Adrenal gland (tissue), 9 donors: ENCODE measurements at regions not wholly inside any gene's neighbourhood (a gene's known extent, or its start where the extent isn't known, plus 50 kb on each side); places are given as distances from the start of the nearest gene placed in this dataset.

Experiments
- DNase-seq, 7 donors: peaks; one replicate each; pipeline ENCODE4 v3.0.0-alpha.2; 2019 to 2020
- H3K27ac ChIP-seq, 5 donors: fragments of 200-600 bp; sonication (generic) in 4 of 5; 1 replicate in 3 of 5; 2 replicates in 2 of 5; pipeline versions ENCODE4 v1.5.1 to v1.8.0; 2016 to 2020; ENCODE audit warnings: mild to moderate bottlenecking in 1 of 5
- H3K27me3 ChIP-seq: fragments of 200-600 bp; 2 replicates; pipeline ENCODE4 v1.8.0; 2021
- H3K36me3 ChIP-seq, 2 donors: fragments of 200-600 bp; replicated peaks in 1 of 2; 1 replicate in 1 of 2; 2 replicates in 1 of 2; pipeline versions ENCODE4 v1.5.1 to v1.8.0; 2018 to 2022
- H3K4me1 ChIP-seq, 2 donors: fragments of 200-600 bp; replicated peaks in 1 of 2; 1 replicate in 1 of 2; 2 replicates in 1 of 2; pipeline versions ENCODE4 v1.5.1 to v1.8.0; 2018 to 2021
- H3K4me3 ChIP-seq, 4 donors: fragments of 200-600 bp; sonication (generic) in 3 of 4; one replicate each; pipeline ENCODE4 v1.5.1; 2016 to 2018
- H3K9me3 ChIP-seq, 3 donors: fragments of 200-600 bp; sonication (generic) in 1 of 3; replicated peaks in 1 of 3; 1 replicate in 2 of 3; 2 replicates in 1 of 3; pipeline versions ENCODE4 v1.5.1 to v1.8.0; 2016 to 2021
- POLR2A ChIP-seq, 2 donors: fragments of 450-650 bp; IDR thresholded peaks; one replicate each; pipeline ENCODE4 v1.6.1; 2017; ENCODE audit warnings: antibody characterized with exemption in 2 of 2, mild to moderate bottlenecking in 2 of 2, moderate library complexity in 1 of 2
- WGBS, 4 donors: extraction: QIAGEN DNeasy Blood & Tissue Kit in 2 of 4; methylation state at CpG; one replicate each; pipeline versions ENCODE4 v1.1.5 to v1.1.7; 2013 to 2017; 5-methylcytosine and 5-hydroxymethylcytosine counted together
- intact Hi-C, 2 donors: fragments of 100-400 bp; cut with DNase I; formaldehyde crosslinking; loops; one replicate each; pipeline versions ENCODE4 v1.14.1 to v1.15.0; 2022 to 2023
- TF ChIP-seq, protein P1 (sequence below), 6 experiments: fragments of 450-650 bp in 4 of 6; fragments of 200-600 bp in 2 of 6; sonication (generic) in 1 of 6; IDR thresholded peaks; 1 replicate in 5 of 6; 2 replicates in 1 of 6; pipeline versions ENCODE4 v1.5.1 to v1.8.0; 2016 to 2021; ENCODE audit warnings: antibody characterized with exemption in 6 of 6, mild to moderate bottlenecking in 2 of 6, moderate library complexity in 1 of 6
- donor health status: healthy with polysubstance abuse.
- donor health status: Bipolar disorder and iron deficiency.
- donor health status: DM: yes; HTN: yes; CAD: no.
- donor health status: DM: no; HTN: no; CAD: no.
- donor health status: DM: no; HTN: no; CAD: no.

GRCh38 chr18:43952398-43952797, 675.1 kb upstream of the SYT4 start:
- H3K27me3 ChIP-seq = no peaks in the 10 kb centered on the region
- no peaks in the 10 kb centered on the region for H3K9me3 ChIP-seq
- no peak overlapping the region for H3K4me3 ChIP-seq
- no peaks in the 10 kb centered on the region for H3K4me1 ChIP-seq
- intact Hi-C loops = no loop called here
- H3K36me3 ChIP-seq = no peaks in the 10 kb centered on the region
- no peak for TF ChIP-seq POLR2A (IDR thresholded peaks at IDR 0.05)
- no peak overlapping the region for H3K27ac ChIP-seq
- no peak for DNase-seq
- 65 to 76% (median 73%) methylated on average over 3 of the region's 3 CpGs for WGBS, 4 donors

DNA sequence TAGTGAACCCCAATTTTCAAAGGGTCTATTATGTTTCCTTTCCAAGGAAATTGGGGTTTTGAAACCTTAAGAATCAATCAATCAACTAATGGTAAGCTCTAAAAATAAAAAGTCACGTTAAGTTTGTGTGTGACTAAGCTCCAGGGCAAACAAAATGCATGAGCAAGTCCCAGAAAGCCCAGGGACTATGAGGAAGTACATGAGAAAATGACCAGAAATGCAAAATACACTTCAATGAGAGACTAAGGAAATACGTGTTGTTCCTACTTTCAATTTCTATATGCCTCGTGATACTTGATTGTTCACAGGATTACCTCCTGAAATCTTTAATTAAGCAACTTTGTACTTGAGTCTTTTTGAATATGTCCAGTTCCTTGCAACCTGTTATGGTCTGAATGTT, 684.4 kb upstream of the SYT4 start:
- H3K27me3 ChIP-seq = no peaks in the 10 kb centered on the region
- H3K4me1 ChIP-seq = no peaks in the 10 kb centered on the region
- intact Hi-C loops = no loop called here
- no peak for DNase-seq
- 55 to 58% (median 56%) methylated on average over 3 of the region's 3 CpGs for WGBS, 4 donors
- H3K36me3 ChIP-seq = no peaks in the 10 kb centered on the region
- TF ChIP-seq POLR2A (IDR thresholded peaks at IDR 0.05) = no peak
- TF ChIP-seq, protein P1, sequence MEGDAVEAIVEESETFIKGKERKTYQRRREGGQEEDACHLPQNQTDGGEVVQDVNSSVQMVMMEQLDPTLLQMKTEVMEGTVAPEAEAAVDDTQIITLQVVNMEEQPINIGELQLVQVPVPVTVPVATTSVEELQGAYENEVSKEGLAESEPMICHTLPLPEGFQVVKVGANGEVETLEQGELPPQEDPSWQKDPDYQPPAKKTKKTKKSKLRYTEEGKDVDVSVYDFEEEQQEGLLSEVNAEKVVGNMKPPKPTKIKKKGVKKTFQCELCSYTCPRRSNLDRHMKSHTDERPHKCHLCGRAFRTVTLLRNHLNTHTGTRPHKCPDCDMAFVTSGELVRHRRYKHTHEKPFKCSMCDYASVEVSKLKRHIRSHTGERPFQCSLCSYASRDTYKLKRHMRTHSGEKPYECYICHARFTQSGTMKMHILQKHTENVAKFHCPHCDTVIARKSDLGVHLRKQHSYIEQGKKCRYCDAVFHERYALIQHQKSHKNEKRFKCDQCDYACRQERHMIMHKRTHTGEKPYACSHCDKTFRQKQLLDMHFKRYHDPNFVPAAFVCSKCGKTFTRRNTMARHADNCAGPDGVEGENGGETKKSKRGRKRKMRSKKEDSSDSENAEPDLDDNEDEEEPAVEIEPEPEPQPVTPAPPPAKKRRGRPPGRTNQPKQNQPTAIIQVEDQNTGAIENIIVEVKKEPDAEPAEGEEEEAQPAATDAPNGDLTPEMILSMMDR (IDR thresholded peaks at IDR 0.05) = no peak
- H3K4me3 ChIP-seq = no peak overlapping the region
- H3K27ac ChIP-seq = no peak overlapping the region
- no peaks in the 10 kb centered on the region for H3K9me3 ChIP-seq

DNA sequence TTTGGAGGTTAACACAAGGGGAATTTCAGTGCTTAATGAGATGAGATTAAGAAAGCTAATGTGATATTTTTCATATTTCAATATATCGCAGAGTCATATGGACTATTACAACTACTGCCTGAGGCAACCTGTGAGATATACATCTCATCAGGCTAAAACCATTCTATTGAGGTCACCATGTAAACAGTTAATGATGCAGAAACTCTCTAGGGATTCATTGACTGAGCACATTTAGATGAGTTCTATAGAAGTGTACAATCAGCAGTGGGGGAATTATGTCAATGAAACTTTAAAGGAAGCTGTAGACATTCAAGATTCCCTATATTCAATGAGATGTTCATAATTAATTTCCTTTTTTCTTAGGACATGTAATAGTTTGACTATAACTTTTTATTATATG, 687.4 kb upstream of the SYT4 start:
- no peaks in the 10 kb centered on the region for H3K27me3 ChIP-seq
- H3K9me3 ChIP-seq = no peaks in the 10 kb centered on the region
- intact Hi-C loops = no loop called here
- WGBS, 4 donors = 86 to 95% (median 89%) methylated on average over 1 of the region's 1 CpG
- no peaks in the 10 kb centered on the region for H3K4me1 ChIP-seq
- no peaks in the 10 kb centered on the region for H3K36me3 ChIP-seq
- TF ChIP-seq, protein P1 (IDR thresholded peaks at IDR 0.05) = no peak
- TF ChIP-seq POLR2A (IDR thresholded peaks at IDR 0.05) = no peak
- H3K4me3 ChIP-seq = no peak overlapping the region
- DNase-seq = no peak
- no peak overlapping the region for H3K27ac ChIP-seq

DNA sequence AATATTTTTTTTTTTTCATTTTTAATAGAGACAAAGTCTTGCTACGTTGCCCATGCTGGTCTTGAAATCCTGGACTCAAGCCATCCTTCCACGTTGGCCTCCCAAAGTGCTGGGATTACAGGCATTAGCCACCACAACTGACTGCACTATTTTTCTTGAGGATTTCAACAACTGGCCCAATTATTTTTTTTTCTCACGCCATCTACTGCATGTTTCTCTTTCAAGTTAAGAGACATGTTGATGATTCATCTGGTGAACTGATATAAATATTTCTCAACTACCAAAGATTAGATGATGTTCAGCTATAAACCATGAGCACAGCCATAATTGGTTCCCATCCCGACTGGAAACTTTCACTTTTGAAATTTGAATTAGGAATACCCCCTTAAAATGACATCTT, 688.4 kb upstream of the SYT4 start:
- intact Hi-C loops = no loop called here
- no peak for DNase-seq
- H3K27me3 ChIP-seq = no peaks in the 10 kb centered on the region
- no peaks in the 10 kb centered on the region for H3K36me3 ChIP-seq
- H3K4me1 ChIP-seq = no peaks in the 10 kb centered on the region
- TF ChIP-seq, protein P1 (IDR thresholded peaks at IDR 0.05) = no peak
- TF ChIP-seq POLR2A (IDR thresholded peaks at IDR 0.05) = no peak
- no peak overlapping the region for H3K4me3 ChIP-seq
- no peaks in the 10 kb centered on the region for H3K9me3 ChIP-seq
- WGBS, 4 donors = 63 to 73% (median 67%) methylated on average over 4 of the region's 4 CpGs
- H3K27ac ChIP-seq = no peak overlapping the region

- DNase-seq = no peak
- Histone ChIP-seq H3K4me3 (no peak overlapping the region), H3K27ac (no peak overlapping the region), H3K9me3 (no peaks in the 10 kb centered on the region), H3K27me3 (no peaks in the 10 kb centered on the region), H3K36me3 (no peaks in the 10 kb centered on the region), H3K4me1 (no peaks in the 10 kb centered on the region)
- TF ChIP-seq POLR2A (IDR thresholded peaks at IDR 0.05) = no peak
- TF ChIP-seq, protein P1 (IDR thresholded peaks at IDR 0.05) = no peak
- 70 to 93% (median 91%) methylated on average over 3 to 4 of the region's 4 CpGs for WGBS, 4 donors
- intact Hi-C loops = no loop called here
Observed at GRCh38 chr18:43970656-43971055, 693.4 kb upstream of the SYT4 start.
